Activated CD4-positive, CD25-positive, alpha-beta regulatory T cell treated with anti-CD3 and anti-CD28 coated beads, Interleukin-2, amount 50 U/mL, for 24 hours (primary cell): ENCODE measurements at regions not wholly inside any gene's neighbourhood (a gene's known extent, or its start where the extent isn't known, plus 50 kb on each side); places are given as distances from the start of the nearest gene placed in this dataset.
"Not testable (repeated sequence)": the region's sequence is repeated elsewhere in the genome, so short reads cannot be mapped to it uniquely, and the experiment has no call there.

Experiments used
- ATAC-seq, 2 donors: fragments of 150-1000 bp; cut with Tn5 transposase; one replicate each; pipeline ENCODE4 v1.10.0; 2021; ENCODE audit warnings: mild to moderate bottlenecking in 1 of 2, moderate library complexity in 1 of 2

GRCh38 chr6:144477856-144478255, 192.7 kb downstream of the UTRN start:
- ATAC-seq, result no peak

DNA sequence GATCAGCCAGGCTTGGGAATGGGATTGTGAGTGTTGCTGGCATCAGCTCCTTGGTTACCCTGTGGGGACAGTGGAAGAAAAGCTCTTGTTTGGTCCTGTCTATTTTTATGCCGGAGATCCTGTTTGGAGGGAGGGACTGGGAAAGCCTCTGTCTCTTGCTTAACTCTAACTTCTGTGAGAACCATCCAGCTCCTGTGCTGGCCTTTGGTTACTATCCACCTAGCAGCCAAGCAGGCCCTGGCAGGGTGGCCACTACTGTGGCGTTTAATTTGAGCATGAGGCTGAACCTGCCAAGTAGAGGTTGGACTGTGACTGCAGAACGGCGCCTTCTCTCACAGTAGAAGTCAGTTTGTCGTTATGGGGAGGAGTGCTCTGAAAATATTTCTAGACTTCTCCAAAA, 193.3 kb downstream of the UTRN start:
- no peak for ATAC-seq

DNA sequence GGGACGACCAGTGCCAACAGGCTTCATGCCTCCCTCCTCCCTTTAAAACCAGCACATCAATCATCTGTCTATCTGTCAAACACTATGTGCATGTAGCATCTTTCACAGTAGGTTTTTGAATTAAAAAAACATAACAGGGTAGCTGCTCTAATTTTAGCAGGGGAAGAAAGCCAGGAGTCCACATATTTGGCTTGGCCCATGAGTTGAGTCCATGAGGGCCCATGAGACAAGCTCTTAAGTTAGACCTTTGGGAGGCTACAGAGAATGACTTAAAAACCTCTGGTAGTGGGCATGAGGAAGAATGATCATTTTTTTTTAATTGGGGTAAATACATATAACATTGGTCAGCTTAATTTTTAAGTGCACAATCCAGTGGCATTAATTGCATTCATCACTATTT, 194.9 kb downstream of the UTRN start:
- ATAC-seq, result no peak

DNA sequence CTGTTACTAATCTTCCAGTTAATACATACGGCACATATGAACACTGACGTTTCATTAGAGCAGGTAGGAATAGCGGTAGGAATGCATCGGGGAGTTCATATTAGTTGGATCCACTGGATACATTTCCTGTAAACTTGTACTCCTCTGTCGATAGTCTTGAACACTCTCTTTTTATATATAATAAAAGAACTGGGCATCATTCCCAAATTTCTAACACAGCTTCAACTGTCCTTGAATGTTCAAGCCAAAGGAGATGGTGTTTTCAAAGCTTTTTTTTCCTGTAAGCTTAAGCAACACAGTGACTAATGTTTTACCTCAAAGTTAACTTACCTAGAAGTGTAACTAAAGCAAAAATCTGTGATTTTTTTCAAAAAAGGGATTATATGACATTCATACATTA, 195.3 kb downstream of the UTRN start:
- no peak for ATAC-seq

GRCh38 chr6:144481527-144481926, 196.4 kb downstream of the UTRN start:
- ATAC-seq, result no peak

- peak; percentile 51 to 78 for ATAC-seq
Measured at GRCh38 chr6:144482142-144482541, 197.0 kb downstream of the UTRN start.

GRCh38 chr6:144485531-144485930, 200.4 kb downstream of the UTRN start:
- ATAC-seq, result no peak

DNA sequence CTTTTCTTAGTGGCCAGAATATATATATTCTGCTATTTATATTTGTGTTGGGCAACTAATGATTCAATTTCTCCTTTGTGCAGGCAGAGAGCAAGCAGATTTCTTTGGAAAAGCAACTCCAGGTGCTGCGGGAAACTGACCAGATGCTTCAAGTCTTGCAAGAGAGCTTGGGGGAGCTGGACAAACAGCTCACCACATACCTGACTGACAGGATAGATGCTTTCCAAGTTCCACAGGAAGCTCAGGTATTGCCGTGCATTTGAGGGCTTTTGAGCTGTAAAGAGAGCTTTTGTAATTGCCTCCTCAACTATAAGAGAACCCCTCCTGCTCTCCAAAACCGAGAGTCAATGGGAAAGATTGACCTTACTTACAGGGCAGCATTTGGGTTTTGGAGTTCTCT, 203.5 kb downstream of the UTRN start:
- no peak for ATAC-seq

DNA sequence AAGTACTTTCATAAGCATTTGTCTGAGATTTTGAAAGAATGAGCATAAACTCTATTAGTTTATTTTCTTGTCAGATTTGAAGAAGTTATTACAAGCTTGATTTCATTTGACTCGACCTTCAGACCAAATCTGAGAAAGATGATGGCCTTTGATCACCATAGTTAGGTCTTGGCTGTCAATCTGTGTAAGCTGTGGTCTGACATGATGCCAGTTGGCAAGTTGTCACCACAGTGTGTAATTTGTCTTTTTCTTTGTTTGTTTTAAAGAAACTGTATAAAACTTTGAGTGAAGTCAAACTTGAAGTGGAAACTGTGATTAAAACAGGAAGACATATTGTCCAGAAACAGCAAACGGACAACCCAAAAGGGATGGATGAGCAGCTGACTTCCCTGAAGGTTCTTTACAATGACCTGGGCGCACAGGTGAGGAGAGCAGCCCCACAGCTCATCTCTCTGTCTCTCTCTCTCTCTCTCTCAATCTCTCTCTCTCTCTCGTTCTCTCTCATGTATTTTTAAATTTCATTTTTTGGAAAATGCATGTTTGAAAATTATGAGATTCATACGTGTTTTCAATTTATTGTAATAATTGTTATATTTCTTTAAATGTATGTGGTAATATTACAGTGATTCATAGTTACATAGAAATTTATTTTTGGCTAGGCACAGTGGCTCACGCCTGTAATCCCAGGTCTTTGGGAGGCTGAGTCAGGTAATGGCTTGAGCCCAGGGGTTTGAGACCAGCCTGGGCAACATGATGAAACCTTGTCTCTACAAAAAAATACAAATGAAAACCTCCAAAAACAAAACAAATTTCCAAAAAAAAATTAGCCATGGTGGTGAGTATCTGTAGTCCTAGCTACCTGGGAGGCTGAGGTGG, 208.1 kb downstream of the UTRN start:
- ATAC-seq, result no peak

DNA sequence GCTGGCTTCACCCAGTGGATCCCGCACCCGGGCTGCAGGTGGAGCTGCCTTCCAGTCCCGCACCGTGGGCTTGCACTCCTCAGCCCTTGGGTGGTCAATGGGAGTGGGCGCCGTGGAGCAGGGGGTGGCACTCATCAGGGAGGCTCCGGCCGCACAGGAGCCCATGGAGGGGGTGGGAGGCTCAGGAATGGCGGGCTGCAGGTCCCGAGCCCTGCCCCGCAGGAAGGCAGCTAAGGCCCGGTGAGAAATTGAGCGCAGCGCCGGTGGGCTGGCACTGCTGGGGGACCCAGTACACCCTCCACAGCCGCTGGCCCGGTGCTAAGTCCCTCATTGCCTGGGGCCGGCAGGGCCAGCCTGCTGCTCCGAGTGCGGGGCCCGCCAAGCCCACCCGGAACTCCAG, 209.9 kb downstream of the UTRN start:
- not testable (repeated sequence) for ATAC-seq

DNA sequence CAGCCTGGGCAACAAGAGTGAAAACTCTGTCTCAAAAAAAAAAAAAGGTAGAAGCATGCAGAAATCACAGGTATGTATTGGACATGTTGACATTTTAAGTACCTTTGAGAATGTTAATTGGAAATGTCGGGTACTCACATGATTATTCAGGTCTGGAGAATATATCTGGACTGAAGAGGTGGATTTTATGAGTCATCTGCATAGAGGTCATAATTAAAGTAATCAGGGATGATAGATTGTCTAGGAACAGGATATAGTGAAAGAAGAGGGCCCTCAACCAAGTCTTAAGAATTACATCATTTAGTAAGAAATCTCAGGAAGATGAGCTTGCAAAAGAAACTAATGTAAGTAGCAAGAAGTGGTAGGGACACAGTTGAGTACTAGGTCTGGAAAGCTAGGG, 212.5 kb downstream of the UTRN start:
- no peak for ATAC-seq

DNA sequence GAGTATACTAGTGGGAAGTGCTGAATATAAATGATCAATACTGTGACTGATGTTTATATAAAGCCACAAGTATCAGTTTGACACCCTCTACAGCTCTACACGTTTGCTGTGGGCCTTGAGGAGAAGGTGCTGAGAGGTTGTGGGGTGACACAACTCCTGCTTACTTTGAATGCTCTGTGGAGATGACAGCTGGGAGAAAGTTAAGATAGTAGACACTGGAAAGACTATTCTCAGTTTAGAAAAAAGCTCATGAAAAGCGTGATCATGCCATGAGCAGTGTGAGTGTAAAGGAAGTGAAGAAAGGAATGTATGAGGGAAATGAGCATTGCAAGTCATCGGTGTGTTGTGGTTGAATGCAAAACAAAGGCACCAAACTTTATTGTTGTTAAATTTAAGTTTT, 215.8 kb downstream of the UTRN start:
- peak; percentile 66 to 69 for ATAC-seq

DNA sequence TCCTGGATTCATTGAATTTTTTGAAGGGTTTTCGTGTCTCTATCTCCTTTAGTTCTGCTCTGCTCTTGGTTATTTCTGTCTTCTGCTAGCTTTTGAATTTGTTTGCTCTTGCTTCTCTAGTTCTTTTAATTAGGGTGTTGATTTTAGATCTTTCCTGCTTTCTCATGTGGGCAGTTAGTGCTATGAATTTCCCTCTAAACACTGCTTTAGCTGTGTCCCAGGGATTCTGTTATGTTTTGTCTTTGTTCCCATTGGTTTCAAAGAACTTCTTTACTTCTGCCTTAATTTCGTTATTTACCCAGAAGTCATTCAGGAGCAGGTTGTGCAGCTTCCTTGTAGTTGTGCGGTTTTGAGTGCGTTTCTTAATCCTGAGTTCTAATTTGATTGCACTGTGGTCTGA, 220.1 kb downstream of the UTRN start:
- not testable (repeated sequence) for ATAC-seq

DNA sequence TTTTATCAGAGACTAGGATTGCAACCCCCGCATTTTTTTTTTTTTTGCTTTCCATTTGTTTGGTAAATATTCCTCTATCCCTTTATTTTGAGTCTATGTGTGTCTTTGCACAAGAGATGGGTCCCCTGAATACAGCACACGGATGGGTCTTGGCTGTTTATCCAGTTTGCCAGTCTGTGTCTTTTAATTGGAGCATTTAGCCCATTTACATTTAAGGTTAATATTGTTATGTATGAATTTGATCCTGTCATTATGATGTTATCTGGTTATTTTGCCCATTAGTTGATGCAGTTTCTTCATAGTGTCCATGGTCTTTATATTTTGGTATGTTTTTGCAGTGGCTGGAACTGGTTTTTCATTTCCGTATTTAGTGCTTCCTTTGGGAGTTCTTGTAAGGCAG, 220.9 kb downstream of the UTRN start:
- not testable (repeated sequence) for ATAC-seq

GRCh38 chr6:144507772-144508312, 222.7 kb downstream of the UTRN start:
- not testable (repeated sequence) for ATAC-seq

DNA sequence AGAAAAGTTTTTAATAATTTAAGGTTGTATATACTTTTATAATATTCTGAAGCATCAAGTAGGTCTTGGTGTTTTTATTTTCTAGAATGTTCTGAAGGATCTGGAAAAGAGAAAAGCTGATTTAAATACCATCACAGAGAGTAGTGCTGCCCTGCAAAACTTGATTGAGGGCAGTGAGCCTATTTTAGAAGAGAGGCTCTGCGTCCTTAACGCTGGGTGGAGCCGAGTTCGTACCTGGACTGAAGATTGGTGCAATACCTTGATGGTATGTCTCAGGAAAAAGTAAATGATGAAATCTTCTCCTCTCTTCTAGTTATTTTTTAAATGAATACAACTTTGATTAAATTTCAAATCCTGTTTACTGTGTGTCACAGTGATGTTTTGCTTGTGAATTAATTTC, 225.7 kb downstream of the UTRN start:
- no peak for ATAC-seq

GRCh38 chr6:144515761-144516160, 230.6 kb downstream of the UTRN start:
- ATAC-seq, result no peak

DNA sequence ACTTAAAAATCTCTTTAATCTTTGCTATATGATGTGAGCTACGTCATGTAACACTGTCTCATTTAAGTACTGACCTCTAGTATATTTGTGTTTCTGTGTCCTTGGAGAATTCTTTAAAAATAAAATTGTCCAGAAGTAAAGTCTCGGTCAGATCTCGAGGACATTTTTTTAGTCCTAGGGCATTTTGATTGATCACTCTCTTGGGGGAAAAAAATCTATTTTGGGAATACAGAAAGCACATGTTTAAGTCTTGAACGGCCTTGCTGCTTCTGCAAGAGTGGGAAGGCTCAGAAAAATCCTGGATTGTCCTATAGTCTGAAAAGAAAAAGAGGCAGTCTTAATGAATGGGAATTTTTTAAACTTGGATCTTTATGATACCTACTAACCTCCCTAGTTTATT, 234.3 kb downstream of the UTRN start:
- no peak for ATAC-seq

GRCh38 chr6:144528743-144529425, 243.7 kb downstream of the UTRN start:
- no peak for ATAC-seq

DNA sequence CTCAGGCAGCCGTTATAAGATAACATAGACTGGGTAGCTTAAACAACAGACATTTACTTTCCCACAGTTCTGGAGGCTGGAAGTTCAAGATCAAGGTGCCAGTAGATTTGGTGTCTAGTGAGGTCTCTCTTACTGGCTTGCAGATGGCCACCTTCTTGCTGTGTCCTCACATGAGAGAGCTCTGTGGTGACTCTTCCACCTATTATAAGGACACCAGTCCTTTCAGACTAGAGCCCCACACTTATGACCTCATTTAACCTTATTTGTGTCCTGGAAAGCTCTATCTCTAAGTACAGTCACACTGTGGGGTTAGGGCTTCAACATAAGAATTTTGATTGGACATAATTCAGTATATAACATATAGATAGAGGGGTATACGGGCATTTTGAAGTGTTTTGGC, 245.0 kb downstream of the UTRN start:
- ATAC-seq, result no peak

- ATAC-seq, result not testable (repeated sequence)
Measured at GRCh38 chr6:144532238-144532637, 247.1 kb downstream of the UTRN start.

- ATAC-seq, result no peak
Measured at GRCh38 chr6:144534180-144534579, 249.0 kb downstream of the UTRN start.

GRCh38 chr6:144535630-144536029, 250.5 kb downstream of the UTRN start:
- no peak for ATAC-seq

DNA sequence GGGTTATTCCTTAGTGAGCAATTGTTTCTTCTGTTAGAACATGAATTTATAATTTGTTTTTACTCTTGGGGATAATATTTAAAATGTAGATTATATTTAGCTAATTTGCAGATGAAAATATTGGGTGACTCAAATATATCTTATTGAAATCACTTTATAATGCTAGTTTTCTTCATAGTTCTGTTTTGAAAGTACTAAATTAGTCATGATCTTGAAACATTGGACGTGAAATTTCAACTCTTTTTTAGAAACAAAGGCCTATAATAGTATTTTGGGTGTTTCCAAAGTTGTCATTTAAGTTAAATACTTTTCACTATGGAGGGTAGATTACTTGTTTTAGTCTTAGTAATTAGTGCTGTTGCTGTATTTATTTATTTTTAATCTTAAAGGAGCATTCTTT, 250.9 kb downstream of the UTRN start:
- ATAC-seq, result peak in 1 of 2 donors; percentile 24
